GM23338 (cell line): ENCODE measurements at regions not wholly inside any gene's neighbourhood (a gene's known extent, or its start where the extent isn't known, plus 50 kb on each side); places are given as distances from the start of the nearest gene placed in this dataset.

ENCODE experiments used
- CREB1 ChIP-seq: fragments of 250-450 bp; sonication (Bioruptor Pico); IDR thresholded peaks from 2 replicates; pipeline ENCODE4 v1.5.0; 2020; ENCODE audit warnings: low read depth, mild to moderate bottlenecking, moderate library complexity
- CTCF ChIP-seq, 2 experiments: fragments of 200-600 bp in 1 of 2; sonication (generic) in 1 of 2; conservative IDR thresholded peaks; 2 replicates each; pipeline versions ENCODE4 v1.5.1 to v1.6.1; 2016 to 2017; ENCODE audit warnings: antibody characterized with exemption in 2 of 2, low read depth in 2 of 2, mild to moderate bottlenecking in 2 of 2, moderate library complexity in 1 of 2
- EZH2 ChIP-seq: fragments of 200-600 bp; sonication (generic); IDR thresholded peaks from one replicate; pipeline ENCODE4 v1.8.0; 2017; ENCODE audit warnings: antibody characterized with exemption, mild to moderate bottlenecking, low read depth; ENCODE audit not compliant: unreplicated experiment
- EZH2phosphoT487 ChIP-seq: fragments of 200-600 bp; sonication (generic); IDR thresholded peaks from one replicate; pipeline ENCODE4 v1.8.1; 2018; ENCODE audit warnings: antibody characterized with exemption; ENCODE audit not compliant: unreplicated experiment
- POLR2AphosphoS5 ChIP-seq: IDR thresholded peaks from 2 replicates; pipeline ENCODE4 v1.6.1; 2016; ENCODE audit warnings: antibody characterized with exemption, low read depth
- ZNF331 ChIP-seq: fragments of 250-450 bp; sonication (Bioruptor Pico); IDR thresholded peaks from 2 replicates; pipeline ENCODE4 v1.5.0; 2020; ENCODE audit warnings: low read depth, mild to moderate bottlenecking, moderate library complexity

- TF ChIP-seq CTCF (conservative IDR thresholded peaks at IDR 0.05; ENCODE audit: low read depth in 2 of 2): no peak
- TF ChIP-seq EZH2phosphoT487: no peak
- TF ChIP-seq POLR2AphosphoS5: no peak
- TF ChIP-seq CREB1 (CRISPR knock-in tag): no peak
- TF ChIP-seq EZH2: no peak
- no peak for TF ChIP-seq ZNF331 (CRISPR knock-in tag)
Observed at GRCh38 chr9:111176511-111176910, 138.2 kb upstream of the LPAR1 start.
